WI38 (cell line): ENCODE measurements at regions not wholly inside any gene's neighbourhood (a gene's known extent, or its start where the extent isn't known, plus 50 kb on each side); places are given as distances from the start of the nearest gene placed in this dataset.

Experiments used
- H3K4me3 ChIP-seq: 2 replicates; pipeline ENCODE4 v1.5.1; 2011; ENCODE audit warnings: low read depth, mild to moderate bottlenecking, control low read depth, low read length
- TF ChIP-seq, protein P1 (sequence below): IDR thresholded peaks from 2 replicates; pipeline ENCODE4 v1.5.1; 2012; ENCODE audit warnings: low read depth, mild to moderate bottlenecking, control low read depth, low read length

DNA sequence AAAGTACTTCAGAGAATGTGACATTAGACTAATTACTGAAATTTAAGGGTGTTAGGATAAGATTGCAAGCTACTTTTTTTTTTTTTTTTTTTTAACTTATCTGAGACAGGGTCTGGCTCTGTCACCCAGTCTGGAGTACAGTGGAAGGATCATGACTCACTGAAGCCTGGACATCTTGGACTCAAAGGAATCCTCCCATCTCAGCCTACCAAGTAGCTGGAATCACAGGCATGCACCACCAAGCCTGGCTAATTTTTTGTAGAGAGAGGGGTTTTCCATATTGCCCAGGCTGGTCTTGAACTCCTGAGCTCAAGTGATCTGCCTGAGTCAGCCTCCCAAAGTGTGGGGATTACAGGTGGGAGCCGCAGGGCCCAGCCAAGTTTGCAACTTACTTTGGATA, 1246.0 kb upstream of the ZEB2 start:
- no peak overlapping the region for H3K4me3 ChIP-seq
- TF ChIP-seq, protein P1, sequence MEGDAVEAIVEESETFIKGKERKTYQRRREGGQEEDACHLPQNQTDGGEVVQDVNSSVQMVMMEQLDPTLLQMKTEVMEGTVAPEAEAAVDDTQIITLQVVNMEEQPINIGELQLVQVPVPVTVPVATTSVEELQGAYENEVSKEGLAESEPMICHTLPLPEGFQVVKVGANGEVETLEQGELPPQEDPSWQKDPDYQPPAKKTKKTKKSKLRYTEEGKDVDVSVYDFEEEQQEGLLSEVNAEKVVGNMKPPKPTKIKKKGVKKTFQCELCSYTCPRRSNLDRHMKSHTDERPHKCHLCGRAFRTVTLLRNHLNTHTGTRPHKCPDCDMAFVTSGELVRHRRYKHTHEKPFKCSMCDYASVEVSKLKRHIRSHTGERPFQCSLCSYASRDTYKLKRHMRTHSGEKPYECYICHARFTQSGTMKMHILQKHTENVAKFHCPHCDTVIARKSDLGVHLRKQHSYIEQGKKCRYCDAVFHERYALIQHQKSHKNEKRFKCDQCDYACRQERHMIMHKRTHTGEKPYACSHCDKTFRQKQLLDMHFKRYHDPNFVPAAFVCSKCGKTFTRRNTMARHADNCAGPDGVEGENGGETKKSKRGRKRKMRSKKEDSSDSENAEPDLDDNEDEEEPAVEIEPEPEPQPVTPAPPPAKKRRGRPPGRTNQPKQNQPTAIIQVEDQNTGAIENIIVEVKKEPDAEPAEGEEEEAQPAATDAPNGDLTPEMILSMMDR = no peak

DNA sequence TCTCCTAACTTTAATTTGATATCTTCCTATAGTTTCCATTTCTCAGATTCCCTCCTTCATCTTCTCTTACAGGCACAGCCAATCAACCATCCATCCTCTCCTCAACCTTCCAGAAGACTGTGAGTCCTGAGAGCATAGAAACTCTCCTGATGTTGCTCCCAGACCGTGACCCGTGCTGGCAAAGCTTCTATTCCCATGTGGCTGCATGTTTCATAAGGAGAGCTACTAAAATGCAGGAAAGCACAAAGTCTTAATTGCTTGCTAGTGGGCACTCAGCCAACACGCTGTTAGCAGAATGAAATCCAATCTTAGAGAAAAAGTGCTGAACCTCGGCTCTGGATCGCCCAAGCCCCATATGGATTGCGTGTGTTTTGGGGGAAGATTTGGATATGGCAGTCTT, 1244.7 kb upstream of the ZEB2 start:
- TF ChIP-seq, protein P1 = no peak
- no peak overlapping the region for H3K4me3 ChIP-seq

DNA sequence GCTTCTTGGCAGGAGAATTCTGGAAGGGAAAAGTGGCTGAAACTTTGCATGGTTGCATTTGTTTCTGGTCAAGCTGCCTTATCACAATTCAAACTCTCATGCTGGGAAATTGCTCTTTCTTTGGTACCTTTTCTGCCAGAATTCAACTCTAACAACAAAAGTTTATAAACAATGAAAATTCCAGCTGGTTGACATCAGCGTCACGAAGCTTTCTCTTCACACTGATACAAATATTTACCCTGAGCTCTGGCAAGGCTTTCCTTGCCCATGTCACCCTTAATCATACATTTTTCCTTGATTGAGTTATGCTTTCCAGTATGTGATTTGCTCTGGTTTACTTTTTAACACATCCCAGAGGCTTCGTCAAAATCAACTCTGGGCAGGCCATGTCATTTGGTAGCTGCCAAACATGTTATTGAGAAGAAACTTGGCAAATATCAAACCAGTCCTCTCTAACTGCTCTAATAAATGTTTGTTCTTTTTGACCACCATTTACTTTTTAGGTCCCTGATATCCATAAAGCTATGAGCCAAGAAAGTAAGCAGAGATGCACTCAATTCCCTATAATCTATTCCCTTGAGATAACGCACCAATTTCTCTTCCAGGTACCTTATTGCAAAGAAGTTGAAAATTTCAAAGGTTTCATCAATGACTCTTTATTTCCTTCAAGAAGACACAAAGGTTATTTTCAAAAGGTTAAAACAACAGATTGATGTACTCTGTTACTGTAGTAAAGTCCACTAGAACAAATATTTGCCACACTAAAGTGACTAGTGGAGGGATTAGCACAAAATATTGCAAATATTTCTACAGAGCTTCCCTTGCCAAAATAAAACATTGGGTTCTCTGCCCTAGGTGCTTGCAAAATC, 1241.1 kb upstream of the ZEB2 start:
- H3K4me3 ChIP-seq = no peak overlapping the region
- TF ChIP-seq, protein P1 = no peak

DNA sequence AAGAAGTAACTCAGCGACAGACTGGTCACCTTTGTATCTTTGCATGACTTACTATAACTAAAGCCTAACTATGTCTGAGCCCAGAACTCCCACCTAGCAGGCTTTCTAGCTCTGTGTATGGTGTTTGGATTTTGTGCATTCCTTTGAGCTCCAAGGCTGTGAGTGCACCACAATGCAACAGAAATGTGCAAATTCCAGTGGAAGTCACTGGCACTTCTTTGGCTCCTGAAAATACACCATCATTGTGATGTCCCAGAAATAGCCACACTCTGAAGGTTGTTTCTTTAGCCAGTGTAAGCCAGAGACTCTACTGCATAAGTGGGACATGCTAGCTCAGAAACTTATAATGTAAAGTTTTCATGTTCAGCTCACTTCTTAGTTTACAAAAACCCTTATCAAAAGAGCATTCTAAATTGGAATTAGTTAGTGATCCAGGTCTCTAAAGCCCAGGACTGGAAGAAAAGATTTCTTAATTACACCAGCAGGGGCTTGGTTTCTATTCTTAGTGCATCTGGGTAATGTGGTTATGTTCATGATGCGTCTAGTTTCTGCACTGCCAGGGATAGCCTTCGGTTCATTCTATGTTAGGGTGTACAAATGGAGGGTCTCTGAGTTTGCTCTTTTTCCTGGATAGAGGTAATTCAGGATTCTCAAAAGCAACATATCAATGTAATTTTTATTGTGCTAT, 1239.5 kb upstream of the ZEB2 start:
- H3K4me3 ChIP-seq = no peak overlapping the region

DNA sequence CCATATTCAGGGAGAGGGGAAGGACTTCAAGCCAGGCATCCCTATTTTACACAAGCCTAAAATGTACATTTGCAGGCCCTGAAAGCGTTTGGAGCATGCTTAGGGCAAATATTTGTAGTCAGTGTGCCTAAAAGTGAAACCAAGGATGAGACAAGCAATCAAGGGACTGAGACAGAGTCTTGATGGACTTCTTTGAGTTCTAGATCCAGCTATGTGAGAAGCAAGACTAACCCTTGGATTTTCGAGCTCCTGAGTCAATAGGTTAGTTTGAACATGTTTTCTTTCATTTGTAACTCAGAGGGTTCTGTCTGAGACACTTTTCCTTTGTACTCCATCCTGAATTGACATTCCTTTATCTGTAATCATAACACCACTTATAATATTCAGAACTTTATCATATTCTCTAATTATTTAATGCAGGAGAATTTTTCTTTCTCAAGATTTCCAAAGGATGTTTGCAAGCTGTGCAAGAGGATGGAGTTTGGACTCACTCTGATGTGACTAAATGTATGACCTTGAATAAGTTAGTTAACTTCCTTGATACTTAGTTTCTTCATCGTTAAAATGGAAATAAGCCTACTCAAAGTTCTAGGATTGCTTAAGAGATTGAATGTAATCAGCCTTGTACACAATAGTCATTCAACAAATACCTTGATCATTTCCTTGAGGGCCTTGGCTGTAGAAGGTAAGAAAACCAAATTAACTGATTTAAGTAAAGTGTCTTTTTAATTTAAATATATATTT, 1237.8 kb upstream of the ZEB2 start:
- TF ChIP-seq, protein P1 = no peak
- H3K4me3 ChIP-seq = no peak overlapping the region

More for the DNA sequence above, 1239.5 kb upstream of the ZEB2 start:
- TF ChIP-seq, protein P1 = no peak

DNA sequence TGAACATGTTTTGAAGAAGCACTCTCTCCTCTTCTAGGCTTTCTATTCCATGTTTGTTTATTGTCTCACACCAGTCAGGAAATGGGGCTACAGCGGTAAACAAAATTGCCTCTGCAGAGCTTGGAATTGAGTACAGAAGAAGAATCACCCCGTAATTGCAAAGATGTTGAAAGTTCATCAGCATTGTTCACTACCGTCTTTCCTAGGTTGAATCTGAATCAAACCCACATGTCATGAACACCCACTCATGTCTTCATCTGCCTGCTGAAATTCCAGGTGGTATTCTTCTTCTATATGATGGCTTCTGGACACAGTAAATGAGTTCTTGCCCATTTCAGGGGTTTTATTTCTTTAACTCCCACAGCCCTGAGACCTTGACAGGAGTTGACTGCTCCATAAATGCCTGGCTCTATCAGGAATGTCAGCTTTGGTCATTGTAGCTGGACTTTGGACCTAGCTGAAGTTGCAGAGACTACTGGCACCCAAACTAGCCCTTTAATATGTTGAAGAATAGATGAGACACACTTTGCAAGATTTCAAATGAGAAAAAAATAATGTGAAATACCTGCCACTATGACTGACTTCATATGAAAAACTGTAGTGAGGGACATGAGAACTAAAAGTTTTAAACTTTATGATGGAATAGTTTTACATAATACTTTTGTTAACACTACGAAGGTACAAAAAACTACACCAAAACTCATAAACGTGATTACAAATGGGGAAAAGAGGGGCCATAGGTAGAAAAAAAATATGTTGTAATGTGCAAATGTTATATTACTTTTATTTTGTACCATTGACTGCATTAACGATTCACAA, 1235.3 kb upstream of the ZEB2 start:
- TF ChIP-seq, protein P1 = no peak
- H3K4me3 ChIP-seq = no peak overlapping the region
